Smooth muscle cell (in vitro differentiated cells): ENCODE measurements at regions not wholly inside any gene's neighbourhood (a gene's known extent, or its start where the extent isn't known, plus 50 kb on each side); places are given as distances from the start of the nearest gene placed in this dataset.
A peak's percentile ranks its signal among the peaks of the same experiment; 100 is the strongest.
"Not testable (repeated sequence)": the region's sequence is repeated elsewhere in the genome, so short reads cannot be mapped to it uniquely, and the experiment has no call there.

Experiments
- DNase-seq: peaks from one replicate; lab custom pipeline; 2025; ENCODE audit not compliant: unreplicated experiment; lab: John Stamatoyannopoulos, UW
- H2AFZ ChIP-seq: fragments of 200-600 bp; sonication (generic); 2 replicates; pipeline ENCODE4 v1.6.0; 2016; ENCODE audit warnings: antibody characterized with exemption, low read depth, mild to moderate bottlenecking
- H3F3A ChIP-seq: fragments of 200-600 bp; sonication (generic); 2 replicates; pipeline ENCODE4 v1.6.0; 2017; ENCODE audit warnings: antibody characterized with exemption, low read depth
- H3K27ac ChIP-seq: fragments of 200-600 bp; sonication (generic); 2 replicates; pipeline ENCODE4 v1.5.1; 2016; ENCODE audit warnings: low read depth, mild to moderate bottlenecking
- H3K27me3 ChIP-seq: fragments of 200-600 bp; sonication (generic); 2 replicates; pipeline ENCODE4 v1.6.1; 2016; ENCODE audit warnings: low read depth, mild to moderate bottlenecking
- H3K36me3 ChIP-seq: fragments of 200-600 bp; sonication (generic); 2 replicates; pipeline ENCODE4 v1.5.1; 2016; ENCODE audit warnings: low read depth
- H3K4me1 ChIP-seq: fragments of 200-600 bp; sonication (generic); 2 replicates; pipeline ENCODE4 v1.5.1; 2016; ENCODE audit warnings: low read depth
- H3K4me2 ChIP-seq: fragments of 200-600 bp; sonication (generic); 2 replicates; pipeline ENCODE4 v1.6.0; 2016; ENCODE audit warnings: mild to moderate bottlenecking
- H3K4me3 ChIP-seq: fragments of 200-600 bp; sonication (generic); 2 replicates; pipeline ENCODE4 v1.5.1; 2016; ENCODE audit warnings: mild to moderate bottlenecking
- H3K79me2 ChIP-seq: fragments of 200-600 bp; sonication (generic); 2 replicates; pipeline ENCODE4 v1.6.0; 2016; ENCODE audit warnings: low read depth, mild to moderate bottlenecking
- H3K9ac ChIP-seq: fragments of 200-600 bp; sonication (generic); 2 replicates; pipeline ENCODE4 v1.6.0; 2016; ENCODE audit warnings: low read depth
- H3K9me3 ChIP-seq: fragments of 200-600 bp; sonication (generic); replicated peaks from 2 replicates; pipeline ENCODE4 v1.5.1; 2016; ENCODE audit warnings: low read depth
- H4K20me1 ChIP-seq: fragments of 200-600 bp; sonication (generic); 2 replicates; pipeline ENCODE4 v1.6.0; 2016; ENCODE audit warnings: low read depth
- WGBS: methylation state at CpG from one replicate; pipeline ENCODE4 v1.1.7; 2016; ENCODE audit warnings: low lambda C conversion rate; 5-methylcytosine and 5-hydroxymethylcytosine counted together
- TF ChIP-seq, protein P1 (sequence below): fragments of 200-600 bp; sonication (generic); IDR thresholded peaks from 2 replicates; pipeline ENCODE4 v1.5.1; 2017; ENCODE audit warnings: borderline replicate concordance, mild to moderate bottlenecking, antibody characterized with exemption; ENCODE audit not compliant: insufficient read depth, poor library complexity, severe bottlenecking

DNA sequence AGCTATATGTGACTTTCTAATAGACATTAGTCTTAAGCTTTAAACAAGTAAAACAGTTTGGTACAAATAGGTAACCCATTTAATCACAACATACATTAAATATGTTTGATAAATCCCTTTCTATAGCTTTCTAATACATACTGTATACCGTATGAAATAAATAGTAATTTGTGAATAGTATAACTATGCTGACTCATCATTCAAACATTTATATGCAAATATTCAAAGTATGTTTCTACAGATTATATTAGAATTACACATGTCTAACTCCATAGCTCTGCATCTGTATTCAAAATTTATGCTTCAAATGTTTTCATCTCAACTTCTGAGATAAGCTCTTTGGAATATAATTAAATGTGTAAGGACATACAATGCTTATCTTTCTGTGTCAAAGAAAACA lies 142.7 kb upstream of the ZNF804A start:
- WGBS = 97% methylated on average over 1 of the region's 1 CpG
- no peaks in the 10 kb centered on the region for H3K79me2 ChIP-seq
- H3K27ac ChIP-seq = no peak overlapping the region
- no peak overlapping the region for H3K4me2 ChIP-seq
- no peaks in the 10 kb centered on the region for H3K4me1 ChIP-seq
- no peaks in the 10 kb centered on the region for H3K27me3 ChIP-seq
- H3K36me3 ChIP-seq = no peaks in the 10 kb centered on the region
- H3K4me3 ChIP-seq = no peak overlapping the region
- no peak overlapping the region for H2AFZ ChIP-seq
- no peak overlapping the region for H3K9ac ChIP-seq
- DNase-seq = no peak
- no peaks in the 10 kb centered on the region for H3K9me3 ChIP-seq
- TF ChIP-seq, protein P1, sequence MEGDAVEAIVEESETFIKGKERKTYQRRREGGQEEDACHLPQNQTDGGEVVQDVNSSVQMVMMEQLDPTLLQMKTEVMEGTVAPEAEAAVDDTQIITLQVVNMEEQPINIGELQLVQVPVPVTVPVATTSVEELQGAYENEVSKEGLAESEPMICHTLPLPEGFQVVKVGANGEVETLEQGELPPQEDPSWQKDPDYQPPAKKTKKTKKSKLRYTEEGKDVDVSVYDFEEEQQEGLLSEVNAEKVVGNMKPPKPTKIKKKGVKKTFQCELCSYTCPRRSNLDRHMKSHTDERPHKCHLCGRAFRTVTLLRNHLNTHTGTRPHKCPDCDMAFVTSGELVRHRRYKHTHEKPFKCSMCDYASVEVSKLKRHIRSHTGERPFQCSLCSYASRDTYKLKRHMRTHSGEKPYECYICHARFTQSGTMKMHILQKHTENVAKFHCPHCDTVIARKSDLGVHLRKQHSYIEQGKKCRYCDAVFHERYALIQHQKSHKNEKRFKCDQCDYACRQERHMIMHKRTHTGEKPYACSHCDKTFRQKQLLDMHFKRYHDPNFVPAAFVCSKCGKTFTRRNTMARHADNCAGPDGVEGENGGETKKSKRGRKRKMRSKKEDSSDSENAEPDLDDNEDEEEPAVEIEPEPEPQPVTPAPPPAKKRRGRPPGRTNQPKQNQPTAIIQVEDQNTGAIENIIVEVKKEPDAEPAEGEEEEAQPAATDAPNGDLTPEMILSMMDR = no peak
- H4K20me1 ChIP-seq = no peaks in the 10 kb centered on the region
- no peaks in the 10 kb centered on the region for H3F3A ChIP-seq

DNA sequence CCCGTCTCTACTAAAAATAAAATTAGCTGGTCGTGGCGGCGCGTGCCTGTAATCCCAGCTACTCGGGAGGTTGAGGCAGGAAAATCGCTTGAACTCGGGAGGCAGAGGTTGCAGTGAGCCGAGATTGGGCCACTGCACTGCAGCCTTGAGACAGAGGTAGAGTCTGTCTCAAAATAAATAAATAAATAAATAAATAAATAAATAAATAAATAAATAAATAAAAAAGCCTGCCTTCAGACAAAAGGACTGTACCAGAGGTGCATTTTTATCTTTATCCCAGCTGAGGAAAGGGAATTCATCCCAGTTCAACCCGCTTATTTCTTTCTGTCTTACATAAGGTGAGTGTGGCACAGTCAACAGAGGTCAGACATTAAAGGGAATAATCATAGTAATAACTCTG lies 141.6 kb upstream of the ZNF804A start:
- not testable (repeated sequence) for H3F3A ChIP-seq, H3K27me3 ChIP-seq, H3K36me3 ChIP-seq, H2AFZ ChIP-seq, H3K79me2 ChIP-seq, H3K4me2 ChIP-seq, H3K27ac ChIP-seq, DNase-seq, H3K9ac ChIP-seq, H4K20me1 ChIP-seq, H3K9me3 ChIP-seq, H3K4me3 ChIP-seq, H3K4me1 ChIP-seq
- 99% methylated on average over 10 of the region's 10 CpGs for WGBS

DNA sequence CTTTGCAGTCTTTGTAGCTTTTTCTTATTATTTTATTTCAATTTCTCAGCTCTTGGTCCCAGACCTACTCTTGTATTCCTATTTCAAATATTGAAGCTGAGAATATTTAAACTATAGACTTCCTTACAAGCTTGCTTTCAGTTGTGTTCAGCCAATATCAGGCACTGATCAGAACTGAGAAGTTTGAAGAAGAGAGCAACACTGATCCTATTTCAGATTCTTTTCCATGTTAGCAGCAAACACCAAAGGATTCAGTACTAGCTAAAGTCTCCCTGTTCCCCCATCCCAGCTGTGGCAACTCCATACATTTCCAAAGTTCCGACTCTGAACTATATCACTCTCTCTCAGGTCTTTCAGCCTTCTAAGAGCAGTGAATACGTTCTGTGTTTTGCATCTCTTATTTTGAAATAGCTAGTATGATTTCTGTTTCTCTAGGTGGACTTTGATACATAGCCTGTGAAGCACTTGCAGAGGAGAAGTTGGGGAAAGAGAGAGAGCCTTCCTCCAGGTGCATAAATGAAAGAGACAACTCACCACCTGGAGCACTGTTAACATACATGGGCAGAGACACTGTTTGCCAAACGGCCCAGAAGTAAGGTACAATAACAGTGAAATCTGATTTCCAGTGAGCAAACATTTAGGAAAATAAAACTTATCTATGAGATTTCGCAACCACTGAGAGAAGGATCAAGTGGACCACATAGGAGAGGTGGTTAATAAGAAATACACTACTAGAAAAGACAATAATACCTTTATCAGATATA lies 135.0 kb upstream of the ZNF804A start:
- TF ChIP-seq, protein P1 = no peak
- DNase-seq = no peak
- H3K27ac ChIP-seq = no peak overlapping the region

DNA sequence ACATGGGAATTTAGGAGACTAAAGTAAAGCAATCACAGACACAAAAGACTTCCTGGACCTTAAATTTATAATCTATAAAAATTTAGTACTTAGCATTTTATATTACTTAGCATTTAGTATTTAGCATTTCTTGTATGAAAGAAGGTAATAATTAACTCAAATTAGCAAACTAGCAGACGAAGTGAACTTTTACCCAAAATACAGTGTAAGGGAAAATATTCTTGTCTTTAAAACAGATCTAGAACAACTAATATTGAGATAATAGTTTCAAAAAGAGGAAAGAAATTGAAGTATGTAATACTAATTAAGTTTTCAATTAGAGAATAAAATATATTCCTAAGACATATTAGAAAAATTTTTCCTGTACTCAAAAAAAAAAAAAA lies 134.5 kb upstream of the ZNF804A start:
- WGBS = 75% methylated on average over 1 of the region's 1 CpG
- no peak overlapping the region for H3K4me2 ChIP-seq

More for the DNA sequence above, 135.0 kb upstream of the ZNF804A start:
- Histone ChIP-seq H2AFZ (no peak overlapping the region), H3K36me3 (no peaks in the 10 kb centered on the region), H3K9me3 (no peaks in the 10 kb centered on the region), H3K79me2 (no peaks in the 10 kb centered on the region), H4K20me1 (no peaks in the 10 kb centered on the region), H3K4me2 (no peak overlapping the region), H3F3A (no peaks in the 10 kb centered on the region), H3K4me1 (no peaks in the 10 kb centered on the region), H3K9ac (no peak overlapping the region), H3K4me3 (peak overlapping the region; percentile 2), H3K27me3 (no peaks in the 10 kb centered on the region)
- WGBS = 78% methylated on average over 4 of the region's 4 CpGs

More for the DNA sequence above, 134.5 kb upstream of the ZNF804A start:
- Histone ChIP-seq H3K79me2 (no peaks in the 10 kb centered on the region), H3F3A (no peaks in the 10 kb centered on the region), H3K27ac (no peak overlapping the region), H3K36me3 (no peaks in the 10 kb centered on the region), H3K9me3 (no peaks in the 10 kb centered on the region), H3K4me3 (no peak overlapping the region), H3K4me1 (no peaks in the 10 kb centered on the region), H3K27me3 (no peaks in the 10 kb centered on the region), H4K20me1 (no peaks in the 10 kb centered on the region), H3K9ac (no peak overlapping the region), H2AFZ (no peak overlapping the region)
- no peak for DNase-seq
- TF ChIP-seq, protein P1 = no peak
